GM18508 (cell line): ENCODE measurements at regions not wholly inside any gene's neighbourhood (a gene's known extent, or its start where the extent isn't known, plus 50 kb on each side); places are given as distances from the start of the nearest gene placed in this dataset.

Experiments used
- ATAC-seq: cut with Tn5 transposase; IDR thresholded peaks from one replicate; pipeline ENCODE4 v1.9.1; 2021; ENCODE audit warnings: moderate number of reproducible peaks; ENCODE audit not compliant: insufficient read depth, unreplicated experiment

DNA sequence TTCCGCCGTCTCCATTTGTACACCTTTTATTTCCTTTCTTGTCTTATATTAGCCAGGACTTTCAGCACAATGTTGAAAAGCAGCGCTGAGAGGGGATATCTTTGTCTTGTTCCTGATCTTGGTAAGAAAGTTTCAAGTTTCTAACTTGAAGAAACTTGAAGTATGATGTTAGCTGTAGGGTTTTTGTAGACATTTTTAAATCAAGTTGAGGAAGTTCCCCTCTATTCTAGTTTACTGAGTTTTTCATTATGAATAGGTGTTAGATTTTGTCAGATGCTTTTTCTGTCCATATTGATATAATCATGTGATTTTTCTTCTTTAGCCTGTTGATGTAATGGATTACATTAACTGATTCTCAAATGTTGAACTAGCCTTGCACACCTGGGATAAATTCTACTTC lies 425.7 kb downstream of the PIK3R1 start:
- ATAC-seq, result no peak

DNA sequence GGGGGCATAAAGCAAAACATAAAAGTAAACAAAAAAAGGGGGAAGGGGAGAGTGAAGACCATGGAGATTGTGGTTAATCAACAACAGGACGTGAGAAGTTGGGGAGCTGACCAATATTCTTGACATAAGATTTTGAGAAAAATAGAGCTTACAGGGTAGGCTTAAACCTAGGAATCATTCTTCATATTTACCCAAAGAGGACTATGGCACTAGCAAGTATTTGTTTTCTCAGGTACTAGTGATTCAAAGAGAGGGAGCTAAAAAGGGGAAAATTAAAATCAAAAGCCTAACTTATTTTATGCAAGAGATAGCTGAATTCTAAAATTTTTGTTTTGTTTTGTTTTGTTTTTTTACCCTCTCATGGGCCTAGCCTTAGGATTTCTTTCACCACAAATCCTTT lies 427.5 kb downstream of the PIK3R1 start:
- no peak for ATAC-seq

- ATAC-seq, result peak; percentile 94
Measured at GRCh38 chr5:68644971-68645370, 429.4 kb downstream of the PIK3R1 start.

DNA sequence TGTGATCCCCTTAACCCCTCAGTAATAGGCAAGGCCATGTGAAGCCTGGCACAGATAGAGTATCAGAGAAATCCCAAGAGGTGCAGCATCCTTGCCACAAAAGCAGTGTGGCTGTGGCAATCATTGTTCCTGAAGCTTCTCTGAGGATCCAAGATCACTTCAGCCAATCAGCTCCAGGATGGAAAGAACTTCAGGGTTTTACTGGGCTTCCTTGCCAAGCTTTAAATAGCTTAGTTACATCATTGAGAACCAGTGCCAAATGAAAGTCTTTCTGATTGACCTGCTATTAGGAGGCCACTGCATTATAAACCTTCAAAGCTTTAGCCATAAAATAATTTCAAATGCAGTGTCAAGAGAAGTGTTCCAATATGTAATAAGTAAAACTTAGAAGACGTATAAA lies 430.6 kb downstream of the PIK3R1 start:
- ATAC-seq, result no peak

DNA sequence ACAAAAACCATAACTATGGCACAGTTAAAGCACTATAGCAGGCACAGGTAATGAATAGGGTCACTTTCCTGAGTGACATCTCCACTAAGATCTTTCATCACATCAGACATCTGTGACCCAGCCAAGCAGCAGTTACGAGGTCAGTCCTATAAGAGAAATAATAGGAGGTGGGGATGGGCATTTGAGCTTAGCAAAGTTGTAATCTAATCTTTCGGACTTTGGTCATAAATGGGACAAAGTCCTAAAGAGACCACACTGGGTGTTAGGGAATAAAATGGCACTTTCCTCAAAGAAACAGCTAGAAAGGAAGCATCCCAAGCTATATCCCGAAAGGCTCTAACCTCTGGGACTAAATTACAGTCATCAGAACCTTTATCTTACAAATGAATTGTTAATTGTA lies 432.2 kb downstream of the PIK3R1 start:
- no peak for ATAC-seq

DNA sequence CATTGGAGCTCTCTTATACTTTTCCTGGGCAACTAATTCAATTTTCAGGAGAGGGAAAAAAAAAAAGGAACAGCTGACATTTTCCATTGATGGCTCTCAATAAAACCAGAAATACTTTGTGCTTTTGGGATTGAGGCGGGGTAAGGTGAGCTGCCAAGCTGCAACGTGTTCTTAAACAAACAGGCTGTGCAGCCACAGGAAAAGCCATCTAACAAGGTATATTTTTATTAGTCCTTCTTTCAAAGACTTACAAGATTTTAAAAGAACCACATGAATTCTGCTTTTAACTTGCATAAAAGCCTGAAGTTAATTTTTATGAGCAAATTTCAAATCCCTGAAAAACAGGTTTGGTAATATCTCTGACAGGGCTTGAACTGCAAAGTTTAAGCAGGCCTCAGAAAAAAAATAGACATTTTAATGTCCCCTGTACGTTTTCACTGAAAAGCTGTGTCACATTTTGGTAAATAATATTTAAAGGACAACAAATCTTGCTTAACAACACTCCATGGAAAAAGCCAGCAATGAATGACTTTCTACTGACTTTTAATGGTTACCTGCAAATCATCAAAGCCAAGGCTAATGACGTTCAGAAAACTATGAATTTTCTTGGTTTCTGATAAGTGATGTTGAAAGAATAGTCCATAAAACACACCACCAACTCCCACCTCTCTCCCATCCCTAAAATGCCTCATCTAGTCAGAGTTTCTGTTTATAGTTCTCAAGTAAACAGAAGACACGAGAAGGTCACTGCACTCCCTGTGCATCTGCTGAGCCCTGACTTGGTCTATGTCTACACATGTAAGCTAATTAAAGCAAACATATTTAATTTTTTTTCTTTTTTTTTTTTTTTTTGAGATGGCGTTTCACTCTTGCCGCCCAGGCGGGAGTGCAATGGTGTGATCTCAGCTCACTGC lies 433.6 kb downstream of the PIK3R1 start:
- no peak for ATAC-seq

DNA sequence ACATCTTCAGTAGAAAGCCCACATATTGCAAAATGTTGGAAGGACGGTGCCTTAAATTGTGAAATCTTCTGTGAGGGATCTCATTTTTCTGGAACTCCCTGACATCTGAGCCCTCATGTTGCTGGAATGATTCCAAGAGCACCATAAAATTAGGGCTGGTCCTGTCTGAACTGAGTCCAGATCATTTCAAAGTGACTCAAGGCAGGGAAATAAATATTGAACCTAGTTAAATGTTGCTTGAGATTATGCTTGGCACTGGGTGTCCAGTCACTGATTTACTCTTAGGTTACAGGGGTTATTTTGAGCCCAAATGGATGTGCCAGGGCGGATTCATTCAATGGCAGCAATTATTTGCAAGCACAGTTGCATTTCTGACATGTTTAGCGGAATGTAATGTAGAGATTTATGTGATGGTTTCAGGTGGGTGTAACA lies 437.0 kb downstream of the PIK3R1 start:
- no peak for ATAC-seq

- no peak for ATAC-seq
Measured at GRCh38 chr5:68653471-68653870, 437.9 kb downstream of the PIK3R1 start.

- no peak for ATAC-seq
Measured at GRCh38 chr5:68657055-68657961, 436.5 kb upstream of the SLC30A5 start.

DNA sequence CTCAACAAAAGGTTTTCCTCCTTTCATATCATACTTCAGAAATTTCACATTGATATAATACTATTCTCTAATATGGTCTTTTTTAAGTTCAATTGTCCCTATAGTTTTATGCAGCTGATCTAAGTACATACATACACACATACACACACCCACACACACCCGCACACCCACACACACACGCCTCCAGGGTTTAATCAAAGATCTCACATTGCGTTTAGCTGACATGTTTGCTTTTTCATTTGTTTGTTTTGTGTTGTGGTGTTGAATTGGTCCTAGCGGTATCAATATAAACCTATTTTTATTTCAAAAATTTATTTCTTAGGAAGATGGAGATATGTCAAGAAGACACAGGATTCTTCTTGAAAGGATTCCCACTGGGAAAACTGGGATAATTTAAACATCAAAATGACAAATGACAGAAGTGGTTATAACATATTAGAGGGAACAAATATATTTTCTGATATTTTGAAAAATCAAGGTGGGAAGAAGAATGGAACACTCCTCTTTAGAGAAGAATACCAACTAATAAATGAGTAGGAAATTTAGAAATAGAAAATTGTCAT lies 434.9 kb upstream of the SLC30A5 start:
- ATAC-seq, result no peak

DNA sequence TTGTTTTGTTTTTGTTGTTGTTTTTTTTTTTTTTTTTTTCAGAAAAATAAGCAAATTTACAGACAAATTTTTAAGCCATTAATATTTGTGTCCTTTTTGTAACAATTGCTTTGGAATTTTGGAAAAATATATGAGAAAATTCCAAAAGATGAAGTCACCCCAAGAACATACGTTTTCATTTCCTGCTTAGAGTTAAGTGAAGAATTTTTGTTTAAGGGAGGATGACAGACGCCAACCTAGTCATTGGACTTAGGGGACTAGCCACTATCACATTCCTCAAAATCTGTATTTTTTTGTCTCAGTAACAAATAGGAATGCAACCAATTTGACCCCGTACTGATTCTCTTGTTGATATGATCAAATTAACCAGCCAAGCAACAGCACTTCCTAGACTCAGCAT lies 433.9 kb upstream of the SLC30A5 start:
- no peak for ATAC-seq

DNA sequence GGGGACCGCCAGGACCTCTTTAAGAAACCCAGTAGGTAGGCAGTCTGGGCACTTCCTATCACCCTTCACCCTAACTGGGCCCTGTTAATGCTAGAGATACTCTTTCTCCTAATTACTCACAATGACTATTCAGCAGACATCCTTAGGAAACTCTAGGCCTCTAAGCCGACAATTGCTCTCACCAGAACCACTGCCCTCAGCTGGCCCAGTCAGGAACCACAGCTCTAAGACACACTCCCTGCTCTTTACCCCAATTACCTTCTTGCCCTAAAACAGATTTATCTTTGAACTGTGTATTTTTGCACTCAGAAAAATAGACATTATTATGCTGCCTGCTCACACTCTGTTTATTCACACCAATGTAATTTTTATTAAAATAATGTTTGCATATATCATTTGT lies 432.6 kb upstream of the SLC30A5 start:
- no peak for ATAC-seq

DNA sequence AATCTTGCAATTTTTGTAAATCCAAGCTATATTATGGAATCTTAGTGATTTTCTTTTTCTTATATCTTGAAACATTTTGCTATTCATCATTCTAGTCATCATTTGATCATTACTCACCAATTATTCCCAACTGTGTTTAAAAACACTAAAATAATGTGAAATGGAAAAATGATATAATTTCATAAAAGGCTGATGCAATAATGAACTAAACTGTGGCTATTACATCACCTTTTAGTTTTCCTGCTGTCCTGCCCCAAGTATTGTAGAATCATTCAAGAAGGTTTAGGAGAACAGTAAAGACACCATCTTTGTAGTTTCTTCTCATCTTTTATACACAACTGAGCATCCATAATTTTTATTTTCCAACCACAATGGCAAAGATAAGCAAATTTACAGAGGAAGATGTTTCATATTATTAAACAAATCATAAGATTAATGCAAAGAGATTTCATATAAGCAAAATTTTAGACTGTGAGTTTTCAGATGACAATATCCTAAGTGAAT lies 431.0 kb upstream of the SLC30A5 start:
- ATAC-seq, result no peak

DNA sequence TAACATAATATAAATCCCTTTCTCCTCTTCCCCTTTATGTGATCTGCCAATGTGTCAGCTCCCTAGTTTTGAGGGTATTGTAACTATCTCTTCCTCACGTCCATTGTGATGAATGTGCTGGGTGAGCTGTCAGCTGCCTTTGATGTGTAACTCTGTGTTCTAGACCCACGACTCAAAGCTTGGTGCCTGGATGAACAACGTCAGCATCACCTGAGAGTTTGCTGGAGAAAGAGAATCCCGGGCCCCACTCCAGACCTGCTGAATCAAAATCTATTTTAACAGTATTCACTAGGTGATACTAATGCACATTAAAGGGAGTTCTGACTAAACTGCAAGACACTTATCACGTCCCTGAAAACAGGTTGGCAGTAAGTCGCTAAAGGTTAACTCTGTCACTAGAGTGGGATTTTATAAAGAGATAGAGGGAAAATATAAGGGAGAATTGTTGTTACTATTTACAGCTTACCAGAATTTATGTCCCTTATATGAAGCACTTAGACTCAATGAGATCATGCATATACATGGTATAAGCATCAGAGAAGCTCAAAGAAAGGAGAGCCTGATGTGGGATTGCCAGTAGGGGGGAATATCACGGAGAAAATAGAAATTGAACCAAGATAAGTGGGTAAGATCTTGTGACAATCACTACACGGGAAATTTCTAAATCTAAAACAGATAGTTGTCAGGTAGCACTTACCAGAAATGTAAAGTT lies 423.8 kb upstream of the SLC30A5 start:
- no peak for ATAC-seq

DNA sequence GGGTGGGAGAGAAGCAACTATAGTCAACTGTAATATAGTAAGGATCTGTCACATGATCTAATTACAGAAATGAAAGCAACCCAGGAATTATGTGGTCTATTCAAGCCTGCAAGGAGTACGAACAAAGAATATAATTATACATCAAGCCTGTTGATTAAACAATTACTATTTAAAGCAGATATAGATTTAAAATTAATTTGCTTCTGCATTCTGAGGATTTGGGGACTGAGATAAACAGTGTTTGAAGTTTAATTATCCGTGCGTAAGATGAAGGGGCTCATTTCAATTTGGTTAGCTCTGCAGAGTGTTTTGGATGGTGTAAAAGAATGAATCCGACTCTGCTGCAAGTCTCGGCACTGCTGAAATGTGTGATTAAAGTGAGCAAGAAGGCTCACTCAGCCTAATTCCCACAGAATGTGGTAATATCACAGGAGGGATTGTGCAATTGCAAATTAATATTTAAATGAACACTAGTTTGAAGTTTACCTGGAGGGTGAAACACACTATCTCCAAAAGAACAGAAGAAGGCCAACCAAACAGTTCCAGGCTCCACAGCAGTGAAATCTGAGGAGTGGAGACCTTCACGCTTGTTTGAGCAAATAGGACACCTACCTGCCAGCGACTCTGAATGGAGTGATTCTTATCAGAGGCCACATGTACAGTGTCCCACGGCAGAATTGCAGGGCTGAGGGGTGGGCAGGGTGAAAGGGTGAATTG lies 420.6 kb upstream of the SLC30A5 start:
- no peak for ATAC-seq

- no peak for ATAC-seq
Measured at GRCh38 chr5:68673823-68674180, 420.0 kb upstream of the SLC30A5 start.

- ATAC-seq, result no peak
Measured at GRCh38 chr5:68679041-68679440, 414.8 kb upstream of the SLC30A5 start.

GRCh38 chr5:68680366-68680765 lies 413.4 kb upstream of the SLC30A5 start:
- no peak for ATAC-seq

DNA sequence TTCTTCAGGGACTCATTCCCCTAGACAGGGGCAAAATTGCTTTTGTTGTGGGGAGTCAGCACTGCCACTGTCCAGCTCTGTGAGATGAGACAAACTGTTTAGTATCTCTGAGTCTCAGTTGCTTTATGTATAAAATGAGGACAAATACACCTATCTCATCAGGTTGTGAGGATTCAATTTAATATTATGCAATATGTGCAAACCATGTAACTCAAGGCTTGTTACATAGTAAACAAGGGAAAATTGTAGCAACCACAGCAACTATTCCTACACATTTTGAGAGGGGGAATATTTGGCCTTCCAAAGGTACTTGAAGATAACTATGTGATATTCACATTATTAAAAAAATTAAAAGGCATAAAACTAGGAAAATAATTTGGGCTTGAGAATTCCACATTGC lies 411.9 kb upstream of the SLC30A5 start:
- no peak for ATAC-seq
